ENCODE measurements at regions not wholly inside any gene's neighbourhood (a gene's known extent, or its start where the extent isn't known, plus 50 kb on each side); places are given as distances from the start of the nearest gene placed in this dataset.

DNA sequence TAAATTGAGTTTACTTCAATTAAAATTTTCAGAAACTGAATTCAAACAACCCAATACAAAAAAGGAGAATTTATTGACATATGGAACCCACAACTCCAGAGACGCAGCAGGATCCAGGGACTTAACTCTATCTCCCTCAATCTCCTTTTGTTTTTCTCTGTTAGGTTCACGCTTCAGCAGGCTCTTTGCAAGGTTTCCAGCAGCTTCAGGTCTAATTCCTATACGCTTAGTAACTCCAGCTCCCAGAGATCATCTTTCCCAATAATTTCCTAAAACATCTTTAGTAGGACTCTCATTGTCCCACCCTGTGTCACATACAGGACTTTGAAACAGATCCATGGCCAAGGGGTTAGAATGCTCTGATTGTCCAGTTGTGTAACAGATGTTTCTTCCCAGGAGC lies 175.2 kb downstream of the RMST start:
- TF ChIP-seq, protein P1, sequence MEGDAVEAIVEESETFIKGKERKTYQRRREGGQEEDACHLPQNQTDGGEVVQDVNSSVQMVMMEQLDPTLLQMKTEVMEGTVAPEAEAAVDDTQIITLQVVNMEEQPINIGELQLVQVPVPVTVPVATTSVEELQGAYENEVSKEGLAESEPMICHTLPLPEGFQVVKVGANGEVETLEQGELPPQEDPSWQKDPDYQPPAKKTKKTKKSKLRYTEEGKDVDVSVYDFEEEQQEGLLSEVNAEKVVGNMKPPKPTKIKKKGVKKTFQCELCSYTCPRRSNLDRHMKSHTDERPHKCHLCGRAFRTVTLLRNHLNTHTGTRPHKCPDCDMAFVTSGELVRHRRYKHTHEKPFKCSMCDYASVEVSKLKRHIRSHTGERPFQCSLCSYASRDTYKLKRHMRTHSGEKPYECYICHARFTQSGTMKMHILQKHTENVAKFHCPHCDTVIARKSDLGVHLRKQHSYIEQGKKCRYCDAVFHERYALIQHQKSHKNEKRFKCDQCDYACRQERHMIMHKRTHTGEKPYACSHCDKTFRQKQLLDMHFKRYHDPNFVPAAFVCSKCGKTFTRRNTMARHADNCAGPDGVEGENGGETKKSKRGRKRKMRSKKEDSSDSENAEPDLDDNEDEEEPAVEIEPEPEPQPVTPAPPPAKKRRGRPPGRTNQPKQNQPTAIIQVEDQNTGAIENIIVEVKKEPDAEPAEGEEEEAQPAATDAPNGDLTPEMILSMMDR (IDR thresholded peaks at IDR 0.05) = no peak
- TF ChIP-seq POLR2A (IDR thresholded peaks at IDR 0.05) (no peak), POLR2AphosphoS5 (IDR thresholded peaks at IDR 0.05) (no peak)

Data from stomach (tissue), 4 donors.